ENCODE measurements at regions not wholly inside any gene's neighbourhood (a gene's known extent, or its start where the extent isn't known, plus 50 kb on each side); places are given as distances from the start of the nearest gene placed in this dataset.

GRCh38 chr1:56399795-56400194 is 179.6 kb downstream of the PLPP3 start:
- TF ChIP-seq CTCF (IDR thresholded peaks at IDR 0.05) (no peak), EZH2phosphoT487 (IDR thresholded peaks at IDR 0.05) (no peak), EZH2 (IDR thresholded peaks at IDR 0.05) (no peak)

Measured in neural progenitor cell (in vitro differentiated cells).